IPS DF 6.9 (cell line): ENCODE measurements at regions not wholly inside any gene's neighbourhood (a gene's known extent, or its start where the extent isn't known, plus 50 kb on each side); places are given as distances from the start of the nearest gene placed in this dataset.

Experiments used
- DNase-seq: peaks from one replicate; pipeline ENCODE4 v3.0.0-alpha.2; 2013; ENCODE audit warnings: low read depth, low spot score
- H3K27ac ChIP-seq: one replicate; pipeline ENCODE4 v1.5.1; 2013; ENCODE audit warnings: low read length, control low read depth
- H3K27me3 ChIP-seq: 2 replicates; pipeline ENCODE4 v1.6.1; 2013; ENCODE audit warnings: mild to moderate bottlenecking, low read length; ENCODE audit not compliant: control insufficient read depth, insufficient read depth
- H3K36me3 ChIP-seq: 2 replicates; pipeline ENCODE4 v1.6.1; 2013; ENCODE audit warnings: low read length; ENCODE audit not compliant: control insufficient read depth, insufficient read depth
- H3K4me1 ChIP-seq: 2 replicates; pipeline ENCODE4 v1.6.1; 2013; ENCODE audit warnings: low read length; ENCODE audit not compliant: control insufficient read depth, insufficient read depth
- H3K4me3 ChIP-seq: 2 replicates; pipeline ENCODE4 v1.5.1; 2013; ENCODE audit warnings: mild to moderate bottlenecking, low read length
- H3K9me3 ChIP-seq: 2 replicates; pipeline ENCODE4 v1.6.1; 2013; ENCODE audit warnings: low read length, inconsistent platforms; ENCODE audit not compliant: control insufficient read depth, insufficient read depth
- WGBS: extraction: QIAGEN DNeasy Blood & Tissue Kit; methylation state at CpG from one replicate; pipeline ENCODE4 v1.1.7; 2013; ENCODE audit warnings: mixed read lengths, missing lambda C conversion rate; ENCODE audit not compliant: insufficient read length, insufficient coverage; 5-methylcytosine and 5-hydroxymethylcytosine counted together

DNA sequence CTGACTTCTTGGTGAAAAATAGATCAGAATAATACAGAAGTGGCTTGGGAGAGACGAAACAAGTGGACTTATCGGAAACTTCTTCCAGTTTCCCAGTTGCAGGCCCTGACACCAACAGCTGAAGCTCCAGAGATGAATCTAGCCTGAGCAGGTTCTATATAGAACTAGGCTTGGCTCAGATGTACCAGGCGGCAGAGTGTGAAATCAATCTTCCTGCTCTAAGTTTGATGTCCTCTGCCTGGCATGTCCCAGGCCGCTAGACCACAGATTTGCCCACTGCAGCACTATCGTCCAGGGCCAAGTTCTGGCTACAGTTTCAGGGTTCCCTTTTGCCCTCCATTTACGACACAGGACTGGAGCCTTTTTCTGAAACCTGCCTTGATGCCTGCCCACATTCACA, 91.3 kb upstream of the PLEKHA5 start:
- no peak overlapping the region for H3K4me3 ChIP-seq
- no peak overlapping the region for H3K27ac ChIP-seq
- H3K4me1 ChIP-seq = no peaks in the 10 kb centered on the region
- H3K36me3 ChIP-seq = no peaks in the 10 kb centered on the region
- no CpG with 5 or more reads among the region's 6 CpGs for WGBS
- no peaks in the 10 kb centered on the region for H3K9me3 ChIP-seq
- DNase-seq = no peak
- no peaks in the 10 kb centered on the region for H3K27me3 ChIP-seq

DNA sequence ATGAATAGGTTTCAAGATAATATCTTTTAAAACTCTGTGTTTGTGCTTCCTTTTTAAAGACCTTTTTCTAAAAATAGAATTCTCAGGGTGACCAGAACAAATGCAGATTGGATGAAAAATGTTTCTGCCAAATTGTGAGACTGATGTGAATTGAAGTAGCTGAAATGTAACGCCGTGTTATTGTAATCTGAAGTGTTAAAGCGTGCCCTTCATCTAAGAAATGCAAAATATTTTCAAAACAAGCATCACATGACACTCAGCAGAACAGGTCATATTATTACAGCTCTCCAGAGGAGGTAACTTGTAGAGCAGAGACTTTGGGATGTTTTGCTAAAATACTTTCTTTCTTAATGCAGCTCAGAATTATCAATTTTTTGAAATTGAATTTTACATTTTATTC, 90.0 kb upstream of the PLEKHA5 start:
- H3K4me1 ChIP-seq = no peaks in the 10 kb centered on the region
- no peaks in the 10 kb centered on the region for H3K27me3 ChIP-seq
- no peak overlapping the region for H3K27ac ChIP-seq
- no CpG with 5 or more reads among the region's 3 CpGs for WGBS
- no peaks in the 10 kb centered on the region for H3K9me3 ChIP-seq
- no peaks in the 10 kb centered on the region for H3K36me3 ChIP-seq
- H3K4me3 ChIP-seq = no peak overlapping the region
- DNase-seq = no peak

DNA sequence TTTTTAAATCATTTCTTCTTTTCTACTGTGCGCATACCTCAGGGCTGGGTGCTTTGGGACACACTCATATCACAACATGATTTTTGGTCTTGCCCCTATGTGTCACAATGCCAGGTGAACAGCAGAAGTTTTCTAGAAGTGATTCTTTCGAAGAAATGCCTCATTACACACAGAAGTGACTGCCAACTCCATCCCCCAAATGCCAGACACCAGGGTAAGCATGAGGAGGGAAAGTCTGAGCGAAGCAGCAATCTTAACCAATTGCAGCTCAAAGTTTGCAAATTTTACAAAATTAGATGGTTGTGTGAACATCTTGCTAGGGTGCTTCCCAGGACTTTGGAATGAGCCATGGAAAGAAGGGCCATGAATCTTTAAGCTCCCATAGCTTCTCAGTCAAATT, 87.3 kb upstream of the PLEKHA5 start:
- H3K27ac ChIP-seq = no peak overlapping the region
- no CpG with 5 or more reads among the region's 3 CpGs for WGBS
- no peak overlapping the region for H3K4me3 ChIP-seq
- no peaks in the 10 kb centered on the region for H3K9me3 ChIP-seq
- H3K36me3 ChIP-seq = no peaks in the 10 kb centered on the region
- no peak for DNase-seq
- H3K27me3 ChIP-seq = no peaks in the 10 kb centered on the region
- no peaks in the 10 kb centered on the region for H3K4me1 ChIP-seq

DNA sequence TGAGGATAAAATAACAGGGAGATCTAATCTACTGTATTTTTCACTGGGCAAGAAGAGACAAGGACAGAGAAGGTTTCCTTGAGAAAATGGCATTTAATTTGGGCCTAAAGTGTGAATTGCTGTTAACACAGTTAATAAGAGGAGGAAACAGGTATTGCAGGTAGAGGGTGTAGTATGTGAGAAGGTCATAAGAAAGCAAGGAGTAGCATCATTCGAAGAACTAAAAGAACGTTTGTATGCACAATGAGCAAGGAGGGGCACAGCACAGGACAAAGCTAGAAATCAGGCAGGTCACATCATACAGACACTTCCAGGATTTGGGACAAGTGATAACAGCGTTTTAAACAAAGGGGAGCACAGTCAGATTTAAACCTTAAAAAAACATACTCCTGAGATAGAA, 85.1 kb upstream of the PLEKHA5 start:
- no peaks in the 10 kb centered on the region for H3K4me1 ChIP-seq
- H3K36me3 ChIP-seq = no peaks in the 10 kb centered on the region
- H3K4me3 ChIP-seq = no peak overlapping the region
- no peaks in the 10 kb centered on the region for H3K9me3 ChIP-seq
- H3K27ac ChIP-seq = no peak overlapping the region
- no CpG with 5 or more reads among the region's 3 CpGs for WGBS
- no peak for DNase-seq
- no peaks in the 10 kb centered on the region for H3K27me3 ChIP-seq

DNA sequence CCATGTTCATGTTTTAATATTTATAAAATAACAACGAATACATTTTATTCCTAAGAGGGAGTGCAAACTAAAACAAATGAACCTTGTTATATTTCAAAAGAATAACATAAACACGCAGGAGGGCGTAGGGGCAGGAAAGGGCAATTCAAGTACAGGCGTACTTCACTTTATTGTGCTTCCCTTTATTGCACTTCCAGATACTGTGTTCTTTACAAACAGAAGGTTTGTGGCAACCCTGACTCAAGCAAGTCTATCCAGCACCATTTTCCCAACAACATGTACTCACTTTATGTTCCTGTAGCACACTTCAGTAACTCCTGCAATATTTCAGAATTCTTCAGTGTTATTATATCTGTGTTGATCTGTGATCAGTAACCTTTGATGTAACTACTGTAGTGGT, 84.6 kb upstream of the PLEKHA5 start:
- Histone ChIP-seq H3K4me1 (no peaks in the 10 kb centered on the region), H3K27me3 (no peaks in the 10 kb centered on the region), H3K36me3 (no peaks in the 10 kb centered on the region), H3K27ac (no peak overlapping the region), H3K9me3 (no peaks in the 10 kb centered on the region), H3K4me3 (no peak overlapping the region)
- no CpG with 5 or more reads among the region's 4 CpGs for WGBS
- no peak for DNase-seq

DNA sequence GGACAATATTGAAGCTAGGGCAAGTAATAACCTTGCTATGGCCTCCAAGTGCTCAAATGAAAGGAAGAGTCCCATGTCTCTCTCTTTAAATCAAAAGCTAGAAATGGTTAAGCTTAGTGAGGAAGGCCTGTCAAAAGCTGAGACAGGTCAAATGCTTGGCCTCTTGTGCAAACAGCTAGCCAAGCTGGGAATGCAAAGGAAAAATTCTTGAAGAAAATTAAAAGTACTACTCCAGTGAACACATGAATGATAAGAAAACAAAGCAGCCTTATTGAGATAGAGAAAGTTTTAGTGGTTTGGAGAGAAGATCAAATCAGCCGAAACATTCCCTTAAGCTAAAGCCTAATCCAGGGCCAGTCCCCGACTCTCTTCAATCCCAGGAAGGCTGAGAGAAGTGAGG, 84.1 kb upstream of the PLEKHA5 start:
- Histone ChIP-seq H3K4me1 (no peaks in the 10 kb centered on the region), H3K4me3 (no peak overlapping the region), H3K36me3 (no peaks in the 10 kb centered on the region), H3K9me3 (no peaks in the 10 kb centered on the region), H3K27ac (no peak overlapping the region), H3K27me3 (no peaks in the 10 kb centered on the region)
- WGBS = no CpG with 5 or more reads among the region's 2 CpGs
- no peak for DNase-seq

DNA sequence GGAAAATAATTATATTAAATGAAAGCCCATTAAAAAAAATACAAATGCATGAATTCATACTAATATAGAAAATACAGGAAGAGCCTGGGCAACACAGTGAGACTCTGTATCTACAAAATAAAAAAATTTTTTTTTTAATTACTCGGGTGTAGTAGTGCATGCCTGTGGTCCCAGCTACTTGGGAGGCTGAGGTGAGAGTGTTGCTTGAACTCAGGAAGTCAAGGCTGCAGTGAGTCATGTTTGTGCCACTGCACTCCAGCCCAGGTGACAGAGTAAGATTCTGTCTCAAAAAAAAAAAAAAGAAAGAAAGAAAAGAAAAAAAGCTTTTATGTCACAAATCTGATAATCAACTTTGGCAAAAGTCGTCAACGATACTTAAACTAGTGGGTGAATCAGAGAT, 80.6 kb upstream of the PLEKHA5 start:
- no peak for DNase-seq
- Histone ChIP-seq H3K36me3 (no peaks in the 10 kb centered on the region), H3K27ac (no peak overlapping the region), H3K4me3 (no peak overlapping the region), H3K27me3 (no peaks in the 10 kb centered on the region), H3K4me1 (no peaks in the 10 kb centered on the region), H3K9me3 (no peaks in the 10 kb centered on the region)
- no CpG with 5 or more reads among the region's 3 CpGs for WGBS

DNA sequence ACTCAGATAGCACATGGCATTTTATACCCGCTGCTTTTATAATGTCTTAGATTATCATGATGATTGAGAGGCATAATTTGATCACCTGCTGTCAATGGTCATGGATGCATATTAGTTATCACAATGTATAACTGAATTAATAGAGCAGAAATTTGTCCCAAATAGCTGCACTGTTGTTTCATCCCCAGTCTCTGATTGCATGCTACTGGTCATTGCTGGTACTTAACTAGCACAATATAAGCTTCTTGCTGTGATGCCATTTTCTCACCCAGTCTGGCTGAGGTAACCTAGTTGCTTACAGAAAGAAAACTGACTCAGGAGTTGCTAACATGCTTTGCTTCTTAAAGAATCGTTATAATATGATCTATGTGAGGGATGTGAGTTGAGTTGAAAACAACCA, 76.8 kb upstream of the PLEKHA5 start:
- H3K27ac ChIP-seq = no peak overlapping the region
- H3K4me1 ChIP-seq = no peaks in the 10 kb centered on the region
- no peaks in the 10 kb centered on the region for H3K36me3 ChIP-seq
- no CpG with 5 or more reads among the region's 2 CpGs for WGBS
- H3K27me3 ChIP-seq = no peaks in the 10 kb centered on the region
- no peak for DNase-seq
- H3K4me3 ChIP-seq = no peak overlapping the region
- no peaks in the 10 kb centered on the region for H3K9me3 ChIP-seq

DNA sequence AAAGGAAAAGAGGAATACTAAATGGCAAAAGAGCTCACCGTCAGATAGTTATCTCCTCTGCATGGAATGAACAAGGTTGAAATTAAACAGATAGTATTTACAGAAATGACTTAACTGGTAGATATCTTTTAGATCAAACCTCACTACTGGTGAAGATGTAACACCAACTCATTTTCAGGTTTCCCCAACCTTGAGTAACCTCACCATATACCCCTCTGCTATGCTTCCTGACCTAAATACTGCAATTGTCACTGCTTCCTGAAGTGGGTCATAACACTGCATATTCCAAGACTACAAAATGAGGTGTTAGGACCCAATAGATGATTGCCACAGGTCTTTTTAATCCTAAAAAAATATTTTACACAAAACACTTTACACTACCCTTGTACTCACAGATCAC, 76.3 kb upstream of the PLEKHA5 start:
- no peaks in the 10 kb centered on the region for H3K4me1 ChIP-seq
- H3K27me3 ChIP-seq = no peaks in the 10 kb centered on the region
- WGBS = no CpG with 5 or more reads among the region's 1 CpG
- no peaks in the 10 kb centered on the region for H3K9me3 ChIP-seq
- no peaks in the 10 kb centered on the region for H3K36me3 ChIP-seq
- H3K4me3 ChIP-seq = no peak overlapping the region
- no peak overlapping the region for H3K27ac ChIP-seq
- no peak for DNase-seq

DNA sequence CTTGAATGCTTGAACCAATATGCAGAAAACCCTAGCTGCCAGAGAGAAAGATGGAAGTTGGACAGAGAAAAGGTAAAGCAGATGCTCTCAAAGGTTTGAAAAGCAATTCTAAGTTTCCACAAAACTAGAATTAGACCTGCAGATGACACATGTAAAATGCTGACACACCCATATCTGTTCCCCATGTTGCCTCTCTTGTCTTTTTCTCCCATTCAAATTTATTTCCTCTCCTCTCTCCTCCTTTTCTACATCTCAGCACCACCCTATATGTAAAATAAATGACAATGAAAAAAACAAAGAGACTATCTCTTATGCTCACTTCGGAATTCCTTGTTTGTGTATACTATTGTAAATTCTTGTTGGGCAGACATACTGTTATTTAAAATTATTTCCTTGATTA, 75.5 kb upstream of the PLEKHA5 start:
- DNase-seq = no peak
- WGBS = no CpG with 5 or more reads among the region's 1 CpG
- H3K36me3 ChIP-seq = no peaks in the 10 kb centered on the region
- no peaks in the 10 kb centered on the region for H3K27me3 ChIP-seq
- 0 out of 2 replicates have a peak, but pooled peaks cover 1% of the 10 kb centered on the region for H3K4me1 ChIP-seq
- H3K27ac ChIP-seq = no peak overlapping the region
- no peaks in the 10 kb centered on the region for H3K9me3 ChIP-seq
- no peak overlapping the region for H3K4me3 ChIP-seq

DNA sequence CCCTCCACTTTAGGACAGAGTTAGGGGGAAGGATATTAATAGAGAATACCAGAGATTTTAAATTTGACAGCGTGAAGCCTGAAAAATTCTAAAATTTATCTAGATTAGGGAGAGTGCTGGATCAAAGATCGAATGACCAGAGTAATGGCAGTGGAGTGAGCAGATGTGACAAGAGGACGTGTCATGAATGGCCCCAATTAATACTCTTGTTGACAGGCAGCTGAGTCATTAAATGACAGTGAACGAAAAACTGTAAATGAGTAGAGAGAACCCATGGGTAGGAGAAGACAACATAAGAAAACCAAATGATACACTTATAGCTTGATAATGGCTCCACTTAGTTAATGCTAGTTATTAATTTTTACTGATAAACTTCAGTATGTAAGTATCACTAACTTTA, 73.9 kb upstream of the PLEKHA5 start:
- Histone ChIP-seq H3K36me3 (no peaks in the 10 kb centered on the region), H3K4me1 (0 out of 2 replicates have a peak, but pooled peaks cover 1% of the 10 kb centered on the region), H3K9me3 (no peaks in the 10 kb centered on the region), H3K27me3 (no peaks in the 10 kb centered on the region), H3K27ac (no peak overlapping the region), H3K4me3 (no peak overlapping the region)
- WGBS = no CpG with 5 or more reads among the region's 4 CpGs
- no peak for DNase-seq
